ENCODE measurements at regions not wholly inside any gene's neighbourhood (a gene's known extent, or its start where the extent isn't known, plus 50 kb on each side); places are given as distances from the start of the nearest gene placed in this dataset.

DNA sequence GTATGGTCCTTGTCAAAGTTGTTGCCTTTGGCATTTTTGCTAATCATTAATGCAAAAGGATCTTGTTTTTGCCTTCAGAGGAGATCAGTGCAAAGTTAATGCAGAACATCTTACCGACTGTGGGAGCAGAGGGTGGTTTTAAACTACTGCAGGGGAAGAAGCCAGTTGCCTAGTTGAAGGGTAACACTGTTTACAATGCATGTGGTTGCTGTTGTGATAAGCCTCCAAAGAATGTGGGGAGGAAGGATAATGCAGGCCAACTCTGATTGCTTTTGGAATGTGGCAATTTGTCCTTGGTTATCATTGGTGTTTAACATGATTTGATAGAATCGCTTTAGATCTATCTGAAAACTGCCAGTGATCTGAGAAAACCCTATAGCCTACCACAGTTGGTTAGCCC lies 204.3 kb upstream of the TLL1 start:
- TF ChIP-seq, protein P1, sequence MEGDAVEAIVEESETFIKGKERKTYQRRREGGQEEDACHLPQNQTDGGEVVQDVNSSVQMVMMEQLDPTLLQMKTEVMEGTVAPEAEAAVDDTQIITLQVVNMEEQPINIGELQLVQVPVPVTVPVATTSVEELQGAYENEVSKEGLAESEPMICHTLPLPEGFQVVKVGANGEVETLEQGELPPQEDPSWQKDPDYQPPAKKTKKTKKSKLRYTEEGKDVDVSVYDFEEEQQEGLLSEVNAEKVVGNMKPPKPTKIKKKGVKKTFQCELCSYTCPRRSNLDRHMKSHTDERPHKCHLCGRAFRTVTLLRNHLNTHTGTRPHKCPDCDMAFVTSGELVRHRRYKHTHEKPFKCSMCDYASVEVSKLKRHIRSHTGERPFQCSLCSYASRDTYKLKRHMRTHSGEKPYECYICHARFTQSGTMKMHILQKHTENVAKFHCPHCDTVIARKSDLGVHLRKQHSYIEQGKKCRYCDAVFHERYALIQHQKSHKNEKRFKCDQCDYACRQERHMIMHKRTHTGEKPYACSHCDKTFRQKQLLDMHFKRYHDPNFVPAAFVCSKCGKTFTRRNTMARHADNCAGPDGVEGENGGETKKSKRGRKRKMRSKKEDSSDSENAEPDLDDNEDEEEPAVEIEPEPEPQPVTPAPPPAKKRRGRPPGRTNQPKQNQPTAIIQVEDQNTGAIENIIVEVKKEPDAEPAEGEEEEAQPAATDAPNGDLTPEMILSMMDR (IDR thresholded peaks at IDR 0.05), result no peak
- TF ChIP-seq POLR2A (IDR thresholded peaks at IDR 0.05), result no peak
